ENCODE measurements at regions not wholly inside any gene's neighbourhood (a gene's known extent, or its start where the extent isn't known, plus 50 kb on each side); places are given as distances from the start of the nearest gene placed in this dataset.

DNA sequence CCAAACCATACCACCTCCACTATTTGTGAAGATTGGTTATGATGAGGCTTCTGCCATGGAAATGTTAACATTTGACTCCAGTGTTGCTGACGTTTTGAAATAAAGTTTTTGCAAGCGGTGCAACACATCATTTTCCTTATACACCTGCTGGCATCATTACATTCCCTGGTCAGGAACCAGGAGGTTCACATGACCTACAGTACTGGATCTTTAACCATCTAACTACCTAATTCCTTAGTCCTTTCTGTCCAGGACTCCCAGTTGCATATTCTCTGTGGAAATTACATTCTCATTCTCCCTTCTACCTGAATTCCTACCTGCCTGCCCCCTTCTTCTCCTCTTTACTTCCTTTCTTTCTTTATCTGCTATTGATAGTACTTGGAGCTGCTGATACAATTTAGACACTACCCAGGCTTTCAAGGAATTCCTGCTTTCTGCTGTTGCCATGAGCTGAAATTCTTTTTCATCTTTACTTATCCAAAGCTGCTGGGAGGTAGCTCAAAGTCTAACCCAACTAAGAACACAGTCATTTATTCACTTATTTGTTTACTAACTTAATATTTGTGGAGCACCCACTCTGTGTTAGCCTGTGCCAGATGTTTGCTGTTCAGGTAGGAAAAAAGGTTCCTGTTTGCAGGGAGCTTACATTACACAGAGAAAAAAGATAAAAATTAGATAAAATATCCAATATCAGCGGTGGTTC lies 144.2 kb downstream of the EDEM1 start:
- no peaks in the 10 kb centered on the region for H3K9me3 ChIP-seq (replicated peaks; ENCODE audit: insufficient read depth, low read length)
- no peak overlapping the region for H3K27ac ChIP-seq (ENCODE audit: low read length)
- H3K4me1 ChIP-seq (ENCODE audit: low read length), result no peaks in the 10 kb centered on the region
- H3K4me2 ChIP-seq (ENCODE audit: low read depth, low read length), result no peak overlapping the region
- TF ChIP-seq, protein P1, sequence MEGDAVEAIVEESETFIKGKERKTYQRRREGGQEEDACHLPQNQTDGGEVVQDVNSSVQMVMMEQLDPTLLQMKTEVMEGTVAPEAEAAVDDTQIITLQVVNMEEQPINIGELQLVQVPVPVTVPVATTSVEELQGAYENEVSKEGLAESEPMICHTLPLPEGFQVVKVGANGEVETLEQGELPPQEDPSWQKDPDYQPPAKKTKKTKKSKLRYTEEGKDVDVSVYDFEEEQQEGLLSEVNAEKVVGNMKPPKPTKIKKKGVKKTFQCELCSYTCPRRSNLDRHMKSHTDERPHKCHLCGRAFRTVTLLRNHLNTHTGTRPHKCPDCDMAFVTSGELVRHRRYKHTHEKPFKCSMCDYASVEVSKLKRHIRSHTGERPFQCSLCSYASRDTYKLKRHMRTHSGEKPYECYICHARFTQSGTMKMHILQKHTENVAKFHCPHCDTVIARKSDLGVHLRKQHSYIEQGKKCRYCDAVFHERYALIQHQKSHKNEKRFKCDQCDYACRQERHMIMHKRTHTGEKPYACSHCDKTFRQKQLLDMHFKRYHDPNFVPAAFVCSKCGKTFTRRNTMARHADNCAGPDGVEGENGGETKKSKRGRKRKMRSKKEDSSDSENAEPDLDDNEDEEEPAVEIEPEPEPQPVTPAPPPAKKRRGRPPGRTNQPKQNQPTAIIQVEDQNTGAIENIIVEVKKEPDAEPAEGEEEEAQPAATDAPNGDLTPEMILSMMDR (IDR thresholded peaks at IDR 0.05; ENCODE audit: low read length), result no peak
- TF ChIP-seq EZH2 (optimal IDR thresholded peaks at IDR 0.05; ENCODE audit: low read depth, low read length) (no peak), EZH2phosphoT487 (IDR thresholded peaks at IDR 0.05; ENCODE audit: low read length) (no peak)
- H3F3A ChIP-seq (ENCODE audit: insufficient read depth, low read length), result no peaks in the 10 kb centered on the region
- no peaks in the 10 kb centered on the region for H4K20me1 ChIP-seq (ENCODE audit: insufficient read depth, low read length)
- no peak overlapping the region for H3K4me3 ChIP-seq (ENCODE audit: low read length)
- H3K9me2 ChIP-seq (replicated peaks; ENCODE audit: insufficient read depth, low read length), result no peaks in the 10 kb centered on the region
- no peak overlapping the region for H3K9ac ChIP-seq (ENCODE audit: low read length)
- DNase-seq, result no peak
- no peak overlapping the region for H2AFZ ChIP-seq (ENCODE audit: low read length)
- H3K36me3 ChIP-seq (replicated peaks; ENCODE audit: insufficient read depth, low read length), result no peaks in the 10 kb centered on the region
- H3K79me2 ChIP-seq (ENCODE audit: low read length), result no peaks in the 10 kb centered on the region
- no peaks in the 10 kb centered on the region for H3K27me3 ChIP-seq (replicated peaks; ENCODE audit: insufficient read depth, low read length)

DNA sequence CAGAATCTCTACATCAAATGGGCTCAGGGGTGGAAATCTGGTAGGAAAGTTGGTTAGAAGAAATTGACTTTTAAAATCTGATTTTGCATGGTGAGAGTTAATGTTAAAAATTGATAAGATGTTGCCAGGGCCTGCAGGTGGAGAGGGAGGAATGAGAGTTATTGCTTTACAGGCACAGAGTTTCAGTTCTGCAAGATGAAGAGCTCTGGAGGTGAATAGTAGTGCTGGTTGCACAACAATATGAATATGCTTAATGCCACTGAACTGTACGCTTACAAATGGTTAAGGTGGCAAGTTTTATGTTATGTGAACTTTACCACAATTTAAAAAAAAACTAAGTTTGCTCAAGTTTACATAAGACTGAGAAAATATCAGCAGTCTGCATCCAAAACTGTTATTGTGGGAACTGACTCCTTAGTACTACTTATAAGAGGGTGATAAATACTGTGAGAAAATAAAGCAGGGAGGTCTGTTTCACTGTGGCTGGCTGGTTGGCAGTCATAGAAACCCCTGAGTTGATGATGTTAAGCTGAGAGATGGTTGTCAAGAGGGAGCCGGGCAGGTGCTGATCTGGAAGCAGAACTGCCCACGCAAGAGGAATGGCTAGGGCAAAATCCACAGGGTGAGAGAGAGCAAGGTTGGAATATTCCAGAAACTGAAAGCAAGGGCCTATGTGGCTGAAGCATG lies 144.9 kb downstream of the EDEM1 start:
- no peaks in the 10 kb centered on the region for H3K9me3 ChIP-seq (replicated peaks; ENCODE audit: insufficient read depth, low read length)
- TF ChIP-seq, protein P1 (IDR thresholded peaks at IDR 0.05; ENCODE audit: low read length), result no peak
- TF ChIP-seq EZH2phosphoT487 (IDR thresholded peaks at IDR 0.05; ENCODE audit: low read length) (no peak), EZH2 (optimal IDR thresholded peaks at IDR 0.05; ENCODE audit: low read depth, low read length) (no peak)
- no peaks in the 10 kb centered on the region for H3K79me2 ChIP-seq (ENCODE audit: low read length)
- H3K9ac ChIP-seq (ENCODE audit: low read length), result no peak overlapping the region
- DNase-seq, result no peak
- H3K4me3 ChIP-seq (ENCODE audit: low read length), result no peak overlapping the region
- H3K4me1 ChIP-seq (ENCODE audit: low read length), result no peaks in the 10 kb centered on the region
- no peaks in the 10 kb centered on the region for H4K20me1 ChIP-seq (ENCODE audit: insufficient read depth, low read length)
- H3K9me2 ChIP-seq (replicated peaks; ENCODE audit: insufficient read depth, low read length), result no peaks in the 10 kb centered on the region
- H3K4me2 ChIP-seq (ENCODE audit: low read depth, low read length), result no peak overlapping the region
- H3K27me3 ChIP-seq (replicated peaks; ENCODE audit: insufficient read depth, low read length), result no peaks in the 10 kb centered on the region
- no peaks in the 10 kb centered on the region for H3K36me3 ChIP-seq (replicated peaks; ENCODE audit: insufficient read depth, low read length)
- H2AFZ ChIP-seq (ENCODE audit: low read length), result no peak overlapping the region
- H3F3A ChIP-seq (ENCODE audit: insufficient read depth, low read length), result no peaks in the 10 kb centered on the region
- no peak overlapping the region for H3K27ac ChIP-seq (ENCODE audit: low read length)

DNA sequence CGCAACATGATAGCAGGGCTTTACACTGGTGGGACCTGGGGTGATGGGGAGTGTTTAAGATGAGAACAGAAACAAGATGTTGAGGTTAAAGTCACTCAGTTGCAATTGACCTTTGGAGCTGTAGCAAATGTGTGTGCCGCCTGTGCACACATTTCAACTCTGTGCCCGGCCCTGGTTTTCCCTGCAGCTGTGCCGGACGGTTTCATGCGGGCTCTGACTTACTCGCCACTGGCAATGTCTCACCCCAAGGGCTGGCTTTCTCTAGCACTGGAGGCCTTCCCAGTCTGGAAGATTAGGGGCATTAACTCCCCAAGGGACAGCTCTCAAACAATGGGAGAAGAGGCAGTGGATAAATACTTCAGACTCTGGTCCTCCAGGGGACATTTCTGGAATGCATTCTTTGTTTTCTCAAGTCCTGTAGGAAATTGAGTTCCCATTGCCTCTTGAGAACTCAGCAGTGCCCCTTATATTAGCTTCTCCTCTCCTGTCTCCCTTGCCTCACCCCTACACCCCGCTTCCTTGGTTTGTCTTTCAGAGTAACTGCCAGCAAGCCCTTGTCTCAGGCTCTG lies 152.5 kb downstream of the EDEM1 start:
- Histone ChIP-seq H3K4me1 (ENCODE audit: low read length) (no peaks in the 10 kb centered on the region), H3K9me2 (replicated peaks; ENCODE audit: insufficient read depth, low read length) (no peaks in the 10 kb centered on the region), H3K27me3 (replicated peaks; ENCODE audit: insufficient read depth, low read length) (no peaks in the 10 kb centered on the region), H3K9me3 (replicated peaks; ENCODE audit: insufficient read depth, low read length) (no peaks in the 10 kb centered on the region), H3K36me3 (replicated peaks; ENCODE audit: insufficient read depth, low read length) (no peaks in the 10 kb centered on the region), H3K27ac (ENCODE audit: low read length) (no peak overlapping the region), H3K4me3 (ENCODE audit: low read length) (no peak overlapping the region), H4K20me1 (ENCODE audit: insufficient read depth, low read length) (no peaks in the 10 kb centered on the region), H3F3A (ENCODE audit: insufficient read depth, low read length) (no peaks in the 10 kb centered on the region), H3K9ac (ENCODE audit: low read length) (no peak overlapping the region), H2AFZ (ENCODE audit: low read length) (no peak overlapping the region), H3K4me2 (ENCODE audit: low read depth, low read length) (no peak overlapping the region), H3K79me2 (ENCODE audit: low read length) (no peaks in the 10 kb centered on the region)
- TF ChIP-seq EZH2 (optimal IDR thresholded peaks at IDR 0.05; ENCODE audit: low read depth, low read length), result no peak
- TF ChIP-seq, protein P1 (IDR thresholded peaks at IDR 0.05; ENCODE audit: low read length), result no peak
- TF ChIP-seq EZH2phosphoT487 (IDR thresholded peaks at IDR 0.05; ENCODE audit: low read length), result no peak
- no peak for DNase-seq
